22Rv1 (cell line): ENCODE measurements at regions not wholly inside any gene's neighbourhood (a gene's known extent, or its start where the extent isn't known, plus 50 kb on each side); places are given as distances from the start of the nearest gene placed in this dataset.

Source experiments
- H3K27ac ChIP-seq: fragments of 450-650 bp; 2 replicates; pipeline ENCODE4 v1.5.1; 2017
- CTCF ChIP-seq: fragments of 450-650 bp; IDR thresholded peaks from 2 replicates; pipeline ENCODE4 v1.5.1; 2017; ENCODE audit warnings: mild to moderate bottlenecking
- ZFX ChIP-seq: fragments of 450-650 bp; IDR thresholded peaks from 2 replicates; pipeline ENCODE4 v1.6.1; 2017; ENCODE audit warnings: antibody characterized with exemption, borderline replicate concordance

GRCh38 chr6:50970908-50971307 lies 152.2 kb downstream of the TFAP2B start:
- TF ChIP-seq ZFX (no peak), CTCF (no peak)
- no peak overlapping the region for H3K27ac ChIP-seq

- no peak overlapping the region for H3K27ac ChIP-seq
These were observed 154.8 kb downstream of the TFAP2B start for GRCh38 chr6:50973464-50973863.

GRCh38 chr6:50974319-50974718 lies 155.6 kb downstream of the TFAP2B start:
- TF ChIP-seq ZFX (no peak), CTCF (no peak)
- no peak overlapping the region for H3K27ac ChIP-seq

More at GRCh38 chr6:50973464-50973863, 154.8 kb downstream of the TFAP2B start:
- TF ChIP-seq ZFX (no peak), CTCF (no peak)

- TF ChIP-seq ZFX = no peak
- no peak for TF ChIP-seq CTCF
- H3K27ac ChIP-seq = no peak overlapping the region
These were observed 156.5 kb downstream of the TFAP2B start for GRCh38 chr6:50975216-50975615.

- TF ChIP-seq ZFX (no peak), CTCF (no peak)
- no peak overlapping the region for H3K27ac ChIP-seq
These were observed 158.2 kb downstream of the TFAP2B start for GRCh38 chr6:50976907-50977306.

- TF ChIP-seq CTCF = no peak
- TF ChIP-seq ZFX = no peak
- H3K27ac ChIP-seq = no peak overlapping the region
These were observed 159.1 kb downstream of the TFAP2B start for GRCh38 chr6:50977796-50978195.

- H3K27ac ChIP-seq = no peak overlapping the region
- TF ChIP-seq ZFX = no peak
- TF ChIP-seq CTCF = no peak
These were observed 159.9 kb downstream of the TFAP2B start for GRCh38 chr6:50978380-50979170.
